Transverse colon (tissue), 4 donors: ENCODE measurements at regions not wholly inside any gene's neighbourhood (a gene's known extent, or its start where the extent isn't known, plus 50 kb on each side); places are given as distances from the start of the nearest gene placed in this dataset.
"Not testable (repeated sequence)": the region's sequence is repeated elsewhere in the genome, so short reads cannot be mapped to it uniquely, and the experiment has no call there.

Experiments used
- DNase-seq: peaks from one replicate; pipeline ENCODE4 v3.0.0-alpha.2; 2019
- H3K27ac ChIP-seq, 4 donors: fragments of 200-600 bp; sonication (generic); 2 replicates each; pipeline ENCODE4 v1.5.1; 2016 to 2018; ENCODE audit warnings: inconsistent platforms in 4 of 4
- H3K27me3 ChIP-seq: fragments of 200-600 bp; sonication (generic); 2 replicates; pipeline ENCODE4 v1.5.1; 2017; ENCODE audit warnings: inconsistent platforms
- H3K36me3 ChIP-seq, 4 donors: fragments of 200-600 bp; sonication (generic); 2 replicates each; pipeline ENCODE4 v1.5.1; 2017 to 2019; ENCODE audit warnings: inconsistent platforms in 4 of 4
- H3K4me1 ChIP-seq, 4 donors: fragments of 200-600 bp; sonication (generic); 2 replicates each; pipeline ENCODE4 v1.5.1; 2017 to 2020; ENCODE audit warnings: inconsistent platforms in 4 of 4
- H3K4me3 ChIP-seq, 4 donors: fragments of 200-600 bp; sonication (generic); 1 replicate in 1 of 4; 2 replicates in 3 of 4; pipeline versions ENCODE4 v1.5.1 to v1.6.1; 2017 to 2019; ENCODE audit warnings: inconsistent platforms in 4 of 4
- H3K9me3 ChIP-seq, 2 donors: fragments of 200-600 bp; sonication (generic); 2 replicates each; pipeline ENCODE4 v1.5.1; 2017 to 2019; ENCODE audit warnings: inconsistent platforms in 2 of 2
- CTCF ChIP-seq, 5 experiments: fragments of 200-600 bp in 3 of 5; fragments of 450-650 bp in 2 of 5; sonication (generic) in 3 of 5; IDR thresholded peaks; 1 replicate in 2 of 5; 2 replicates in 3 of 5; pipeline ENCODE4 v1.5.1; 2016 to 2017; ENCODE audit warnings: antibody characterized with exemption in 5 of 5, inconsistent platforms in 3 of 5, mild to moderate bottlenecking in 2 of 5, moderate library complexity in 1 of 5
- EP300 ChIP-seq: sonication (generic); formaldehyde crosslinking; IDR thresholded peaks from one replicate; pipeline ENCODE4 v1.6.1; 2017; ENCODE audit warnings: antibody characterized with exemption, low read depth
- POLR2A ChIP-seq: fragments of 450-650 bp; IDR thresholded peaks from one replicate; pipeline ENCODE4 v1.6.1; 2016; ENCODE audit warnings: antibody characterized with exemption, mild to moderate bottlenecking, moderate library complexity
- POLR2AphosphoS5 ChIP-seq, 3 donors: sonication (generic); formaldehyde crosslinking; IDR thresholded peaks; one replicate each; pipeline ENCODE4 v1.6.1; 2016; ENCODE audit warnings: antibody characterized with exemption in 3 of 3
- WGBS, 2 donors: methylation state at CpG; one replicate each; pipeline ENCODE4 v1.1.5; 2018; ENCODE audit warnings: low coverage in 1 of 2; 5-methylcytosine and 5-hydroxymethylcytosine counted together
- in situ Hi-C, 4 donors: fragments of 200-750 bp; cut with MboI; loops; one replicate each; pipeline versions ENCODE4 v1.15.0 to v1.15.1; 2017; ENCODE audit warnings: low sequenced_read_pairs in 3 of 4, low pct_ligation_motif_present in 1 of 4, low pct_unique_long_range_greater_than_20kb in 1 of 4
- intact Hi-C: fragments of 100-400 bp; cut with DNase I; formaldehyde crosslinking; loops from one replicate; pipeline ENCODE4 v1.15.1; 2023; ENCODE audit warnings: low total_unique reads

- no peaks in the 10 kb centered on the region for H3K27me3 ChIP-seq
- H3K27ac ChIP-seq, result no peak overlapping the region
- no peaks in the 10 kb centered on the region for H3K36me3 ChIP-seq
- DNase-seq, result no peak
- peaks cover 0 to 6% (median 0%) of the 10 kb centered on the region in 4 donors for H3K4me1 ChIP-seq
- TF ChIP-seq CTCF (IDR thresholded peaks at IDR 0.05) (no peak), POLR2AphosphoS5 (IDR thresholded peaks at IDR 0.05) (no peak), POLR2A (no peak), EP300 (no peak)
- H3K4me3 ChIP-seq, result no peak overlapping the region
- WGBS, 2 donors, result 90% methylated on average over 2 of the region's 2 CpGs; no CpG with 5 or more reads in 1 of the 2 donors
- in situ Hi-C loops (no loop called here), intact Hi-C loops (no loop called here)
- H3K9me3 ChIP-seq, result no peaks in the 10 kb centered on the region
These were observed 72.6 kb upstream of the CSF1 start for GRCh38 chr1:109837852-109838570.

- H3K4me1 ChIP-seq, H3K27me3 ChIP-seq, DNase-seq, H3K27ac ChIP-seq, H3K36me3 ChIP-seq, H3K4me3 ChIP-seq, in situ Hi-C loops, H3K9me3 ChIP-seq, intact Hi-C loops: not testable (repeated sequence)
- WGBS, 2 donors, result 87 to 92% methylated on average over 6 of the region's 6 CpGs
These were observed 71.9 kb upstream of the EPS8L3 start for GRCh38 chr1:109835645-109836044.

GRCh38 chr1:109834951-109835350 is 71.2 kb upstream of the EPS8L3 start:
- Histone ChIP-seq H3K27ac (no peak overlapping the region), H3K27me3 (no peaks in the 10 kb centered on the region), H3K4me3 (no peak overlapping the region), H3K36me3 (no peaks in the 10 kb centered on the region), H3K9me3 (no peaks in the 10 kb centered on the region), H3K4me1 (no peaks in the 10 kb centered on the region)
- DNase-seq, result no peak
- in situ Hi-C loops, result no loop called here
- intact Hi-C loops, result no loop called here
- TF ChIP-seq POLR2A, result no peak
- TF ChIP-seq POLR2AphosphoS5 (IDR thresholded peaks at IDR 0.05), result no peak
- TF ChIP-seq CTCF (IDR thresholded peaks at IDR 0.05), result no peak
- no peak for TF ChIP-seq EP300

- DNase-seq, result no peak
- TF ChIP-seq POLR2AphosphoS5 (IDR thresholded peaks at IDR 0.05) (no peak), POLR2A (no peak), EP300 (no peak), CTCF (IDR thresholded peaks at IDR 0.05) (no peak)
- Histone ChIP-seq H3K36me3 (no peaks in the 10 kb centered on the region), H3K4me3 (no peak overlapping the region), H3K9me3 (no peaks in the 10 kb centered on the region), H3K4me1 (no peaks in the 10 kb centered on the region), H3K27me3 (no peaks in the 10 kb centered on the region), H3K27ac (no peak overlapping the region)
- WGBS, 2 donors, result 72% methylated on average over 5 of the region's 5 CpGs; no CpG with 5 or more reads in 1 of the 2 donors
- intact Hi-C loops (no loop called here), in situ Hi-C loops (no loop called here)
These were observed 69.2 kb upstream of the EPS8L3 start for GRCh38 chr1:109832945-109833344.
